ENCODE measurements at regions not wholly inside any gene's neighbourhood (a gene's known extent, or its start where the extent isn't known, plus 50 kb on each side); places are given as distances from the start of the nearest gene placed in this dataset.

DNA sequence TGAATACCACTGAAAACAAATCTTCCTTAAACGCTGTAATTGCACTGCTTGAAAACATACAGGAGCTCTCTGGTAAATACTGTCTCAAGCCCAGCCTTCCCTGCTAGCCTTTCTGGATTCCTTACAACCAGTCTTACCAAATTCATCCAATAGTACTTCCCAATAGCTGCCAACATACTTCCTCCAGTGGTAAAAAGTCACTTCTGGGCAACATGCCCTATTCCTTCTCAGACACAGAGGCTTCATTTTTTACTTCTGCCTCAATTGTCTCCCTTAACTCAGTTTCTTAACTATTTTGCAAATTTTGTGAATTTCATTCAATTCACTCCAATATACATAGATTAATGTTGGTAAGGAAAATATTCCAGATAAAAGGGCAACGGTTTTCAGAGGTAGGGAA, 166.3 kb downstream of the TBX15 start:
- Histone ChIP-seq H3K4me1 (ENCODE audit: insufficient read depth) (no peaks in the 10 kb centered on the region), H3K9me2 (ENCODE audit: insufficient read depth) (no peaks in the 10 kb centered on the region), H4K20me1 (replicated peaks; ENCODE audit: insufficient read depth) (no peaks in the 10 kb centered on the region), H3K4me2 (no peak overlapping the region), H3F3A (replicated peaks; ENCODE audit: low read depth) (no peaks in the 10 kb centered on the region), H2AFZ (no peak overlapping the region), H3K36me3 (ENCODE audit: insufficient read depth) (no peaks in the 10 kb centered on the region), H3K27ac (ENCODE audit: low read depth) (no peak overlapping the region), H3K79me2 (replicated peaks; ENCODE audit: insufficient read depth) (no peaks in the 10 kb centered on the region), H3K4me3 (no peak overlapping the region), H3K27me3 (ENCODE audit: insufficient read depth) (no peaks in the 10 kb centered on the region)
- Mint-ChIP-seq H3K4me1 (no peaks in the 10 kb centered on the region), H3K27me3 (ENCODE audit: insufficient read depth, low read depth, poor library complexity) (no peaks in the 10 kb centered on the region), H3K36me3 (ENCODE audit: low read depth) (no peaks in the 10 kb centered on the region), H3K9me3 (no peaks in the 10 kb centered on the region), H3K4me3 (no peak overlapping the region), H3K27ac (no peak overlapping the region)
- DNase-seq (ENCODE audit: low spot score) (no peak), ATAC-seq (no peak)
- TF ChIP-seq POLR2AphosphoS5 (IDR thresholded peaks at IDR 0.05; ENCODE audit: low read depth) = no peak
- no peak for TF ChIP-seq CREB1 (CRISPR knock-in tag; IDR thresholded peaks at IDR 0.05; ENCODE audit: low read depth)
- TF ChIP-seq, protein P1, sequence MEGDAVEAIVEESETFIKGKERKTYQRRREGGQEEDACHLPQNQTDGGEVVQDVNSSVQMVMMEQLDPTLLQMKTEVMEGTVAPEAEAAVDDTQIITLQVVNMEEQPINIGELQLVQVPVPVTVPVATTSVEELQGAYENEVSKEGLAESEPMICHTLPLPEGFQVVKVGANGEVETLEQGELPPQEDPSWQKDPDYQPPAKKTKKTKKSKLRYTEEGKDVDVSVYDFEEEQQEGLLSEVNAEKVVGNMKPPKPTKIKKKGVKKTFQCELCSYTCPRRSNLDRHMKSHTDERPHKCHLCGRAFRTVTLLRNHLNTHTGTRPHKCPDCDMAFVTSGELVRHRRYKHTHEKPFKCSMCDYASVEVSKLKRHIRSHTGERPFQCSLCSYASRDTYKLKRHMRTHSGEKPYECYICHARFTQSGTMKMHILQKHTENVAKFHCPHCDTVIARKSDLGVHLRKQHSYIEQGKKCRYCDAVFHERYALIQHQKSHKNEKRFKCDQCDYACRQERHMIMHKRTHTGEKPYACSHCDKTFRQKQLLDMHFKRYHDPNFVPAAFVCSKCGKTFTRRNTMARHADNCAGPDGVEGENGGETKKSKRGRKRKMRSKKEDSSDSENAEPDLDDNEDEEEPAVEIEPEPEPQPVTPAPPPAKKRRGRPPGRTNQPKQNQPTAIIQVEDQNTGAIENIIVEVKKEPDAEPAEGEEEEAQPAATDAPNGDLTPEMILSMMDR (conservative IDR thresholded peaks at IDR 0.05; ENCODE audit: low read depth in 2 of 2) = no peak
- TF ChIP-seq, protein P2, sequence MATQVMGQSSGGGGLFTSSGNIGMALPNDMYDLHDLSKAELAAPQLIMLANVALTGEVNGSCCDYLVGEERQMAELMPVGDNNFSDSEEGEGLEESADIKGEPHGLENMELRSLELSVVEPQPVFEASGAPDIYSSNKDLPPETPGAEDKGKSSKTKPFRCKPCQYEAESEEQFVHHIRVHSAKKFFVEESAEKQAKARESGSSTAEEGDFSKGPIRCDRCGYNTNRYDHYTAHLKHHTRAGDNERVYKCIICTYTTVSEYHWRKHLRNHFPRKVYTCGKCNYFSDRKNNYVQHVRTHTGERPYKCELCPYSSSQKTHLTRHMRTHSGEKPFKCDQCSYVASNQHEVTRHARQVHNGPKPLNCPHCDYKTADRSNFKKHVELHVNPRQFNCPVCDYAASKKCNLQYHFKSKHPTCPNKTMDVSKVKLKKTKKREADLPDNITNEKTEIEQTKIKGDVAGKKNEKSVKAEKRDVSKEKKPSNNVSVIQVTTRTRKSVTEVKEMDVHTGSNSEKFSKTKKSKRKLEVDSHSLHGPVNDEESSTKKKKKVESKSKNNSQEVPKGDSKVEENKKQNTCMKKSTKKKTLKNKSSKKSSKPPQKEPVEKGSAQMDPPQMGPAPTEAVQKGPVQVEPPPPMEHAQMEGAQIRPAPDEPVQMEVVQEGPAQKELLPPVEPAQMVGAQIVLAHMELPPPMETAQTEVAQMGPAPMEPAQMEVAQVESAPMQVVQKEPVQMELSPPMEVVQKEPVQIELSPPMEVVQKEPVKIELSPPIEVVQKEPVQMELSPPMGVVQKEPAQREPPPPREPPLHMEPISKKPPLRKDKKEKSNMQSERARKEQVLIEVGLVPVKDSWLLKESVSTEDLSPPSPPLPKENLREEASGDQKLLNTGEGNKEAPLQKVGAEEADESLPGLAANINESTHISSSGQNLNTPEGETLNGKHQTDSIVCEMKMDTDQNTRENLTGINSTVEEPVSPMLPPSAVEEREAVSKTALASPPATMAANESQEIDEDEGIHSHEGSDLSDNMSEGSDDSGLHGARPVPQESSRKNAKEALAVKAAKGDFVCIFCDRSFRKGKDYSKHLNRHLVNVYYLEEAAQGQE (IDR thresholded peaks at IDR 0.05; ENCODE audit: unreplicated experiment) = no peak

DNA sequence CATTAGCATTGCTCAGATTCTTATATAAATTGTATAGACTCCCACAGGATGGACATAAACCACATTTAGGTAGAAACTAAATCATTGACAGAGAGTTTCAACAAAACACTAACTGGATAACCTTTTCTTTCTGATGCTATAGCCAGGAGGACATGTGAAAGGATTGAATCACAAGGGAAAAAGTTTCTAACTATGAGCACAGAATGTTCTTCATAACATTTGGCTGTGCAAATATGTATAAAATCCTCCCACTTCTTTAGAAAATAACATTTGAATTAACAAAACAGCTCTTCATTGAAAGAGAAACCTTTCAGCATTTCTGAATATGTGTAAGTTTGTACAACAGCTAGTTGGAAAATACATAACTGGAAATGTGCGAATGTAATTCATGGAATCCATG, 167.3 kb downstream of the TBX15 start:
- no peak overlapping the region for H2AFZ ChIP-seq
- no peaks in the 10 kb centered on the region for H3K36me3 ChIP-seq (ENCODE audit: insufficient read depth)
- Mint-ChIP-seq H3K4me3 (no peak overlapping the region), H3K27me3 (ENCODE audit: insufficient read depth, low read depth, poor library complexity) (no peaks in the 10 kb centered on the region), H3K9me3 (no peaks in the 10 kb centered on the region), H3K4me1 (no peaks in the 10 kb centered on the region), H3K27ac (no peak overlapping the region), H3K36me3 (ENCODE audit: low read depth) (no peaks in the 10 kb centered on the region)
- H3K9me2 ChIP-seq (ENCODE audit: insufficient read depth) = no peaks in the 10 kb centered on the region
- H3K27ac ChIP-seq (ENCODE audit: low read depth) = no peak overlapping the region
- H3K4me1 ChIP-seq (ENCODE audit: insufficient read depth) = no peaks in the 10 kb centered on the region
- DNase-seq (ENCODE audit: low spot score) (no peak), ATAC-seq (no peak)
- no peak overlapping the region for H3K4me3 ChIP-seq
- no peaks in the 10 kb centered on the region for H3K27me3 ChIP-seq (ENCODE audit: insufficient read depth)
- H4K20me1 ChIP-seq (replicated peaks; ENCODE audit: insufficient read depth) = no peaks in the 10 kb centered on the region
- no peaks in the 10 kb centered on the region for H3F3A ChIP-seq (replicated peaks; ENCODE audit: low read depth)
- H3K4me2 ChIP-seq = no peak overlapping the region
- no peaks in the 10 kb centered on the region for H3K79me2 ChIP-seq (replicated peaks; ENCODE audit: insufficient read depth)
- TF ChIP-seq ZNF114 (CRISPR knock-in tag; IDR thresholded peaks at IDR 0.05) = no peak
- TF ChIP-seq STAT1 (IDR thresholded peaks at IDR 0.05; ENCODE audit: unreplicated experiment) = no peak
- TF ChIP-seq POLR2AphosphoS5 (IDR thresholded peaks at IDR 0.05; ENCODE audit: low read depth) = no peak
- TF ChIP-seq JUNB (IDR thresholded peaks at IDR 0.05; ENCODE audit: unreplicated experiment) = no peak
- no peak for TF ChIP-seq CREB1 (CRISPR knock-in tag; IDR thresholded peaks at IDR 0.05; ENCODE audit: low read depth)
- TF ChIP-seq, protein P3, sequence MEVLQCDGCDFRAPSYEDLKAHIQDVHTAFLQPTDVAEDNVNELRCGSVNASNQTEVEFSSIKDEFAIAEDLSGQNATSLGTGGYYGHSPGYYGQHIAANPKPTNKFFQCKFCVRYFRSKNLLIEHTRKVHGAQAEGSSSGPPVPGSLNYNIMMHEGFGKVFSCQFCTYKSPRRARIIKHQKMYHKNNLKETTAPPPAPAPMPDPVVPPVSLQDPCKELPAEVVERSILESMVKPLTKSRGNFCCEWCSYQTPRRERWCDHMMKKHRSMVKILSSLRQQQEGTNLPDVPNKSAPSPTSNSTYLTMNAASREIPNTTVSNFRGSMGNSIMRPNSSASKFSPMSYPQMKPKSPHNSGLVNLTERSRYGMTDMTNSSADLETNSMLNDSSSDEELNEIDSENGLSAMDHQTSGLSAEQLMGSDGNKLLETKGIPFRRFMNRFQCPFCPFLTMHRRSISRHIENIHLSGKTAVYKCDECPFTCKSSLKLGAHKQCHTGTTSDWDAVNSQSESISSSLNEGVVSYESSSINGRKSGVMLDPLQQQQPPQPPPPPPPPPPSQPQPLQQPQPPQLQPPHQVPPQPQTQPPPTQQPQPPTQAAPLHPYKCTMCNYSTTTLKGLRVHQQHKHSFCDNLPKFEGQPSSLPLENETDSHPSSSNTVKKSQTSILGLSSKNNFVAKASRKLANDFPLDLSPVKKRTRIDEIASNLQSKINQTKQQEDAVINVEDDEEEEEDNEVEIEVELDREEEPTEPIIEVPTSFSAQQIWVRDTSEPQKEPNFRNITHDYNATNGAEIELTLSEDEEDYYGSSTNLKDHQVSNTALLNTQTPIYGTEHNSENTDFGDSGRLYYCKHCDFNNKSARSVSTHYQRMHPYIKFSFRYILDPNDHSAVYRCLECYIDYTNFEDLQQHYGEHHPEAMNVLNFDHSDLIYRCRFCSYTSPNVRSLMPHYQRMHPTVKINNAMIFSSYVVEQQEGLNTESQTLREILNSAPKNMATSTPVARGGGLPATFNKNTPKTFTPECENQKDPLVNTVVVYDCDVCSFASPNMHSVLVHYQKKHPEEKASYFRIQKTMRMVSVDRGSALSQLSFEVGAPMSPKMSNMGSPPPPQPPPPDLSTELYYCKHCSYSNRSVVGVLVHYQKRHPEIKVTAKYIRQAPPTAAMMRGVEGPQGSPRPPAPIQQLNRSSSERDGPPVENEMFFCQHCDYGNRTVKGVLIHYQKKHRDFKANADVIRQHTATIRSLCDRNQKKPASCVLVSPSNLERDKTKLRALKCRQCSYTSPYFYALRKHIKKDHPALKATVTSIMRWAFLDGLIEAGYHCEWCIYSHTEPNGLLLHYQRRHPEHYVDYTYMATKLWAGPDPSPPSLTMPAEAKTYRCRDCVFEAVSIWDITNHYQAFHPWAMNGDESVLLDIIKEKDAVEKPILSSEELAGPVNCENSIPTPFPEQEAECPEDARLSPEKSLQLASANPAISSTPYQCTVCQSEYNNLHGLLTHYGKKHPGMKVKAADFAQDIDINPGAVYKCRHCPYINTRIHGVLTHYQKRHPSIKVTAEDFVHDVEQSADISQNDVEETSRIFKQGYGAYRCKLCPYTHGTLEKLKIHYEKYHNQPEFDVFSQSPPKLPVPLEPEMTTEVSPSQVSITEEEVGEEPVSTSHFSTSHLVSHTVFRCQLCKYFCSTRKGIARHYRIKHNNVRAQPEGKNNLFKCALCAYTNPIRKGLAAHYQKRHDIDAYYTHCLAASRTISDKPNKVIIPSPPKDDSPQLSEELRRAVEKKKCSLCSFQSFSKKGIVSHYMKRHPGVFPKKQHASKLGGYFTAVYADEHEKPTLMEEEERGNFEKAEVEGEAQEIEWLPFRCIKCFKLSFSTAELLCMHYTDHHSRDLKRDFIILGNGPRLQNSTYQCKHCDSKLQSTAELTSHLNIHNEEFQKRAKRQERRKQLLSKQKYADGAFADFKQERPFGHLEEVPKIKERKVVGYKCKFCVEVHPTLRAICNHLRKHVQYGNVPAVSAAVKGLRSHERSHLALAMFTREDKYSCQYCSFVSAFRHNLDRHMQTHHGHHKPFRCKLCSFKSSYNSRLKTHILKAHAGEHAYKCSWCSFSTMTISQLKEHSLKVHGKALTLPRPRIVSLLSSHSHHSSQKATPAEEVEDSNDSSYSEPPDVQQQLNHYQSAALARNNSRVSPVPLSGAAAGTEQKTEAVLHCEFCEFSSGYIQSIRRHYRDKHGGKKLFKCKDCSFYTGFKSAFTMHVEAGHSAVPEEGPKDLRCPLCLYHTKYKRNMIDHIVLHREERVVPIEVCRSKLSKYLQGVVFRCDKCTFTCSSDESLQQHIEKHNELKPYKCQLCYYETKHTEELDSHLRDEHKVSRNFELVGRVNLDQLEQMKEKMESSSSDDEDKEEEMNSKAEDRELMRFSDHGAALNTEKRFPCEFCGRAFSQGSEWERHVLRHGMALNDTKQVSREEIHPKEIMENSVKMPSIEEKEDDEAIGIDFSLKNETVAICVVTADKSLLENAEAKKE (CRISPR knock-in tag; IDR thresholded peaks at IDR 0.05) = no peak
- TF ChIP-seq, protein P4, sequence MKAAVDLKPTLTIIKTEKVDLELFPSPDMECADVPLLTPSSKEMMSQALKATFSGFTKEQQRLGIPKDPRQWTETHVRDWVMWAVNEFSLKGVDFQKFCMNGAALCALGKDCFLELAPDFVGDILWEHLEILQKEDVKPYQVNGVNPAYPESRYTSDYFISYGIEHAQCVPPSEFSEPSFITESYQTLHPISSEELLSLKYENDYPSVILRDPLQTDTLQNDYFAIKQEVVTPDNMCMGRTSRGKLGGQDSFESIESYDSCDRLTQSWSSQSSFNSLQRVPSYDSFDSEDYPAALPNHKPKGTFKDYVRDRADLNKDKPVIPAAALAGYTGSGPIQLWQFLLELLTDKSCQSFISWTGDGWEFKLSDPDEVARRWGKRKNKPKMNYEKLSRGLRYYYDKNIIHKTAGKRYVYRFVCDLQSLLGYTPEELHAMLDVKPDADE (IDR thresholded peaks at IDR 0.05) = no peak
